Breast epithelium (tissue), 3 donors: ENCODE measurements at regions not wholly inside any gene's neighbourhood (a gene's known extent, or its start where the extent isn't known, plus 50 kb on each side); places are given as distances from the start of the nearest gene placed in this dataset.

Experiments
- CTCF ChIP-seq, 3 donors: fragments of 450-650 bp; IDR thresholded peaks; one replicate each; pipeline ENCODE4 v1.5.1; 2016 to 2017; ENCODE audit warnings: antibody characterized with exemption in 3 of 3, mild to moderate bottlenecking in 3 of 3, moderate library complexity in 3 of 3
- POLR2A ChIP-seq: fragments of 450-650 bp; IDR thresholded peaks from one replicate; pipeline ENCODE4 v1.6.1; 2016; ENCODE audit warnings: antibody characterized with exemption, mild to moderate bottlenecking, moderate library complexity
- POLR2AphosphoS5 ChIP-seq, 3 donors: sonication (generic); formaldehyde crosslinking; IDR thresholded peaks; one replicate each; pipeline ENCODE4 v1.6.1; 2017; ENCODE audit warnings: antibody characterized with exemption in 3 of 3

- TF ChIP-seq CTCF (IDR thresholded peaks at IDR 0.05) = no peak
- TF ChIP-seq POLR2AphosphoS5 (IDR thresholded peaks at IDR 0.05) = no peak
- TF ChIP-seq POLR2A = no peak
These were observed 60.1 kb upstream of the CNEP1R1 start for GRCh38 chr16:49964973-49965372.
